Fibroblast of lung (primary cell): ENCODE measurements at regions not wholly inside any gene's neighbourhood (a gene's known extent, or its start where the extent isn't known, plus 50 kb on each side); places are given as distances from the start of the nearest gene placed in this dataset.

Experiments used
- DNase-seq, 2 donors: peaks; one replicate each; pipeline versions ENCODE4 v3.0.0 to v3.0.0-alpha.2; 2010; ENCODE audit warnings: low read depth in 2 of 2
- H2AFZ ChIP-seq: 2 replicates; pipeline ENCODE4 v1.5.1; 2012; ENCODE audit warnings: low read length, control low read depth, inconsistent platforms
- H3K27ac ChIP-seq: 2 replicates; pipeline ENCODE4 v1.5.1; 2011; ENCODE audit warnings: low read length, control low read depth; ENCODE audit not compliant: insufficient read depth
- H3K27me3 ChIP-seq: 2 replicates; pipeline ENCODE4 v1.5.1; 2011; ENCODE audit warnings: mild to moderate bottlenecking, low read length; ENCODE audit not compliant: control insufficient read depth, insufficient read depth
- H3K36me3 ChIP-seq: 2 replicates; pipeline ENCODE4 v1.5.1; 2011; ENCODE audit warnings: low read length; ENCODE audit not compliant: control insufficient read depth, insufficient read depth
- H3K4me1 ChIP-seq: 2 replicates; pipeline ENCODE4 v1.5.1; 2011; ENCODE audit warnings: low read length; ENCODE audit not compliant: control insufficient read depth, insufficient read depth; ENCODE audit errors: extremely low read depth
- H3K4me2 ChIP-seq: 2 replicates; pipeline ENCODE4 v1.5.1; 2011; ENCODE audit warnings: low read length, control low read depth; ENCODE audit not compliant: insufficient read depth; ENCODE audit errors: extremely low read depth
- H3K4me3 ChIP-seq, 4 experiments: fragments of 200-600 bp in 1 of 4; sonication (generic) in 1 of 4; replicated peaks in 1 of 4; 2 replicates each; pipeline ENCODE4 v1.5.1; 2011 to 2016; ENCODE audit warnings: low read length in 4 of 4, low read depth in 3 of 4, mild to moderate bottlenecking in 3 of 4, control low read depth in 2 of 4, inconsistent platforms in 1 of 4, mixed read lengths in 1 of 4; ENCODE audit not compliant: insufficient read depth in 1 of 4; ENCODE audit errors: control extremely low read depth in 1 of 4
- H3K79me2 ChIP-seq: 2 replicates; pipeline ENCODE4 v1.5.1; 2012; ENCODE audit warnings: mild to moderate bottlenecking, low read length, inconsistent platforms; ENCODE audit not compliant: control insufficient read depth, insufficient read depth
- H3K9ac ChIP-seq: 2 replicates; pipeline ENCODE4 v1.5.1; 2011; ENCODE audit warnings: mild to moderate bottlenecking, low read length, control low read depth; ENCODE audit not compliant: insufficient read depth
- H3K9me3 ChIP-seq: 2 replicates; pipeline ENCODE4 v1.5.1; 2012; ENCODE audit warnings: low read depth, low read length; ENCODE audit not compliant: control insufficient read depth, insufficient read depth
- H4K20me1 ChIP-seq: 2 replicates; pipeline ENCODE4 v1.5.1; 2011; ENCODE audit warnings: low read length; ENCODE audit not compliant: control insufficient read depth, insufficient read depth; ENCODE audit errors: extremely low read depth
- CTCF ChIP-seq, 2 donors: IDR thresholded peaks in 1 of 2; conservative IDR thresholded peaks in 1 of 2; 1 replicate in 1 of 2; 2 replicates in 1 of 2; pipeline ENCODE4 v1.5.1; 2011 to 2012; ENCODE audit warnings: low read length in 2 of 2, control low read depth in 1 of 2, inconsistent platforms in 1 of 2, low read depth in 1 of 2, mild to moderate bottlenecking in 1 of 2
- EZH2 ChIP-seq: IDR thresholded peaks from 2 replicates; pipeline ENCODE4 v1.5.1; 2012; ENCODE audit warnings: low read length, control low read depth, mild to moderate bottlenecking; ENCODE audit errors: missing control alignments

GRCh38 chr1:4315202-4315601 lies 339.2 kb upstream of the AJAP1 start:
- no peak overlapping the region for H3K27ac ChIP-seq
- TF ChIP-seq EZH2 (no peak), CTCF (conservative IDR thresholded peaks at IDR 0.05 in 1 of 2, IDR thresholded peaks at IDR 0.05 in 1 of 2; ENCODE audit: low read depth in 1 of 2, low read length in 2 of 2) (no peak)
- no peaks in the 10 kb centered on the region for H3K36me3 ChIP-seq
- H3K9me3 ChIP-seq: no peaks in the 10 kb centered on the region
- no peak for DNase-seq
- no peaks in the 10 kb centered on the region for H3K27me3 ChIP-seq
- no peaks in the 10 kb centered on the region for H4K20me1 ChIP-seq
- H3K79me2 ChIP-seq: no peaks in the 10 kb centered on the region
- no peaks in the 10 kb centered on the region for H3K4me1 ChIP-seq
- H2AFZ ChIP-seq: no peak overlapping the region
- no peak overlapping the region for H3K4me2 ChIP-seq
- H3K9ac ChIP-seq: no peak overlapping the region
- H3K4me3 ChIP-seq: no peak overlapping the region

- H3K79me2 ChIP-seq: no peaks in the 10 kb centered on the region
- no peak overlapping the region for H3K9ac ChIP-seq
- no peak for TF ChIP-seq EZH2
- TF ChIP-seq CTCF (conservative IDR thresholded peaks at IDR 0.05 in 1 of 2, IDR thresholded peaks at IDR 0.05 in 1 of 2; ENCODE audit: low read depth in 1 of 2, low read length in 2 of 2): no peak
- no peak for DNase-seq
- H4K20me1 ChIP-seq: no peaks in the 10 kb centered on the region
- no peaks in the 10 kb centered on the region for H3K9me3 ChIP-seq
- H3K27me3 ChIP-seq: no peaks in the 10 kb centered on the region
- no peaks in the 10 kb centered on the region for H3K4me1 ChIP-seq
- H2AFZ ChIP-seq: no peak overlapping the region
- no peak overlapping the region for H3K4me2 ChIP-seq
- H3K27ac ChIP-seq: no peak overlapping the region
- no peak overlapping the region for H3K4me3 ChIP-seq
- no peaks in the 10 kb centered on the region for H3K36me3 ChIP-seq
Measured at GRCh38 chr1:4317207-4317606, 337.2 kb upstream of the AJAP1 start.

- H3K4me1 ChIP-seq: no peaks in the 10 kb centered on the region
- no peaks in the 10 kb centered on the region for H3K36me3 ChIP-seq
- H2AFZ ChIP-seq: no peak overlapping the region
- H3K4me3 ChIP-seq: no peak overlapping the region
- H4K20me1 ChIP-seq: no peaks in the 10 kb centered on the region
- no peak overlapping the region for H3K27ac ChIP-seq
- H3K9ac ChIP-seq: no peak overlapping the region
- H3K9me3 ChIP-seq: no peaks in the 10 kb centered on the region
- H3K79me2 ChIP-seq: no peaks in the 10 kb centered on the region
- H3K27me3 ChIP-seq: no peaks in the 10 kb centered on the region
- no peak overlapping the region for H3K4me2 ChIP-seq
- no peak for DNase-seq
- TF ChIP-seq EZH2: no peak
- TF ChIP-seq CTCF (conservative IDR thresholded peaks at IDR 0.05 in 1 of 2, IDR thresholded peaks at IDR 0.05 in 1 of 2; ENCODE audit: low read depth in 1 of 2, low read length in 2 of 2): no peak
Measured at GRCh38 chr1:4318720-4319119, 335.7 kb upstream of the AJAP1 start.
